AG04449 (cell line): ENCODE measurements at regions not wholly inside any gene's neighbourhood (a gene's known extent, or its start where the extent isn't known, plus 50 kb on each side); places are given as distances from the start of the nearest gene placed in this dataset.

Experiments used
- CTCF ChIA-PET: fragments of 350-600 bp; formaldehyde crosslinking; extraction: SDS; loops from one replicate; lab custom pipeline; 2021; ENCODE audit warnings: antibody characterized with exemption; lab: Yijun Ruan, JAX
- POLR2A ChIA-PET: fragments of 400-600, 350-600 bp; formaldehyde crosslinking; extraction: SDS; loops from one replicate; lab custom pipeline; 2020; ENCODE audit warnings: antibody characterized with exemption, inconsistent platforms; lab: Yijun Ruan, JAX
- DNase-seq: peaks from one replicate; pipeline ENCODE4 v3.0.0-alpha.2; 2010; ENCODE audit warnings: low read depth, low spot score
- H3K4me3 ChIP-seq: 2 replicates; pipeline ENCODE4 v1.5.1; 2011; ENCODE audit warnings: low read depth, mild to moderate bottlenecking, control low read depth, low read length
- CTCF ChIP-seq: IDR thresholded peaks from one replicate; pipeline ENCODE4 v1.5.1; 2011; ENCODE audit warnings: mild to moderate bottlenecking, moderate library complexity, low read length, control low read depth, inconsistent platforms; ENCODE audit not compliant: insufficient read depth; ENCODE audit errors: missing control alignments

- POLR2A ChIA-PET = no interaction called here
These were observed 50.7 kb upstream of the PAIP2B start for GRCh38 chr2:71277536-71278103.

GRCh38 chr2:71277147-71277475 lies 50.2 kb upstream of the PAIP2B start:
- no peak for TF ChIP-seq CTCF
- ChIA-PET POLR2A (no interaction called here), CTCF (interaction anchor here (1.3 to 3.0 kb wide), 3 partner anchors 22 to 120 kb away, joined by 3 to 14 read pairs (median 9); partner anchors contain the start of gene ZNF638)
- H3K4me3 ChIP-seq = peak overlapping the region; percentile 71
- DNase-seq = no peak

More at GRCh38 chr2:71277536-71278103, 50.7 kb upstream of the PAIP2B start:
- peak; percentile 37 for TF ChIP-seq CTCF
- CTCF ChIA-PET = interaction anchor here (0.8 to 3.0 kb wide), 4 partner anchors 11 to 120 kb away, joined by 3 to 14 read pairs (median 6); partner anchors contain the start of gene ZNF638
- DNase-seq = no peak
- H3K4me3 ChIP-seq = peak overlapping the region; percentile 71

GRCh38 chr2:71276311-71277146 lies 49.6 kb upstream of the PAIP2B start:
- ChIA-PET CTCF (interaction anchor here (1.3 to 3.0 kb wide), 2 partner anchors 23 to 119 kb away, joined by 3 to 14 read pairs; no protein-coding TSS in a partner anchor), POLR2A (interaction anchor here (1.0 kb wide), 1 partner anchor 55 kb away, joined by 3 read pairs; the partner anchor contains the start of gene ZNF638)
- DNase-seq = no peak

More at GRCh38 chr2:71276311-71277146, 49.6 kb upstream of the PAIP2B start:
- peak overlapping the region; percentile 71 for H3K4me3 ChIP-seq
- peak; percentile 21 for TF ChIP-seq CTCF
